ENCODE measurements at regions not wholly inside any gene's neighbourhood (a gene's known extent, or its start where the extent isn't known, plus 50 kb on each side); places are given as distances from the start of the nearest gene placed in this dataset.
A peak's percentile ranks its signal among the peaks of the same experiment; 100 is the strongest.

DNA sequence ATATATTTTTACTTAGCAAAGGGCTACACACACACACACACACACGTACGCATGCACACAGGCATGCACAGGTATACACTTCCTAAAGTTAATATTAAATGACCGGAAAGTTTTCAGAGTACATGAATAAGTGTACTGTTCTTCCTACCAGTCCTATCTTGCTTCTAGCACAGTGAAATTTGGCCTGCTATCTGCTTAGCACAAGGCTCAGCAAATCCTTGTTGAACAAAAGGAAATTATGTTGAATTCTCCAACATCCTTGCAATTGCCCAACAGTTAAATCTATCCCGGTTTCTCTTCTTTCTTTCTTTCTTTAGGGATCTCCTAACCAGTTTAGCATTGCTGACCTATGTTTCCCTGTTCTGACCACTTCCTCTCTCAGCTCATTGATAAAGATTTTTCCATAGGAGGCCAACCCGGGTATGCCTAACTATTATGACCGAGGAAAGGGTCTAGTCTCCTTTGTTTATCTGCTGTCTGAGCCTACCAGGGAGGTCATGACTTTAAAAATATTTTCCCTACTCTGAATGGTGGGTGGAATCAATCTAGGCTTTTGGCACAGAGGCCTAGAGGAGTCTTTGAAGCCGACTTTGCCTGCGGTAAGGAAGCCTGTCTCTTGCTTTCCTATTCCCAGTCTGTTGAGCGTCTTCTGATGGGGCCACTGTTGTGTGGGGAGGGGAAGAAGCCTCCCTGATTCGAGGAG is 400.7 kb downstream of the HRH4 start:
- DNase-seq (ENCODE audit: low read depth, low spot score), result peak; percentile 18
- H3K27ac Mint-ChIP-seq (ENCODE audit: unreplicated experiment), result peak overlapping the region; percentile 63
- H3K4me3 Mint-ChIP-seq, result peak overlapping the region; percentile 6
- TF ChIP-seq, protein P1, sequence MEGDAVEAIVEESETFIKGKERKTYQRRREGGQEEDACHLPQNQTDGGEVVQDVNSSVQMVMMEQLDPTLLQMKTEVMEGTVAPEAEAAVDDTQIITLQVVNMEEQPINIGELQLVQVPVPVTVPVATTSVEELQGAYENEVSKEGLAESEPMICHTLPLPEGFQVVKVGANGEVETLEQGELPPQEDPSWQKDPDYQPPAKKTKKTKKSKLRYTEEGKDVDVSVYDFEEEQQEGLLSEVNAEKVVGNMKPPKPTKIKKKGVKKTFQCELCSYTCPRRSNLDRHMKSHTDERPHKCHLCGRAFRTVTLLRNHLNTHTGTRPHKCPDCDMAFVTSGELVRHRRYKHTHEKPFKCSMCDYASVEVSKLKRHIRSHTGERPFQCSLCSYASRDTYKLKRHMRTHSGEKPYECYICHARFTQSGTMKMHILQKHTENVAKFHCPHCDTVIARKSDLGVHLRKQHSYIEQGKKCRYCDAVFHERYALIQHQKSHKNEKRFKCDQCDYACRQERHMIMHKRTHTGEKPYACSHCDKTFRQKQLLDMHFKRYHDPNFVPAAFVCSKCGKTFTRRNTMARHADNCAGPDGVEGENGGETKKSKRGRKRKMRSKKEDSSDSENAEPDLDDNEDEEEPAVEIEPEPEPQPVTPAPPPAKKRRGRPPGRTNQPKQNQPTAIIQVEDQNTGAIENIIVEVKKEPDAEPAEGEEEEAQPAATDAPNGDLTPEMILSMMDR (conservative IDR thresholded peaks at IDR 0.05), result no peak
- peaks cover 33% of the 10 kb centered on the region for H3K4me1 Mint-ChIP-seq
- H3K27me3 Mint-ChIP-seq (ENCODE audit: low read depth), result peaks cover 75% of the 10 kb centered on the region
- no peaks in the 10 kb centered on the region for H3K36me3 Mint-ChIP-seq (ENCODE audit: low read depth)
- no peaks in the 10 kb centered on the region for H3K9me3 Mint-ChIP-seq

DNA sequence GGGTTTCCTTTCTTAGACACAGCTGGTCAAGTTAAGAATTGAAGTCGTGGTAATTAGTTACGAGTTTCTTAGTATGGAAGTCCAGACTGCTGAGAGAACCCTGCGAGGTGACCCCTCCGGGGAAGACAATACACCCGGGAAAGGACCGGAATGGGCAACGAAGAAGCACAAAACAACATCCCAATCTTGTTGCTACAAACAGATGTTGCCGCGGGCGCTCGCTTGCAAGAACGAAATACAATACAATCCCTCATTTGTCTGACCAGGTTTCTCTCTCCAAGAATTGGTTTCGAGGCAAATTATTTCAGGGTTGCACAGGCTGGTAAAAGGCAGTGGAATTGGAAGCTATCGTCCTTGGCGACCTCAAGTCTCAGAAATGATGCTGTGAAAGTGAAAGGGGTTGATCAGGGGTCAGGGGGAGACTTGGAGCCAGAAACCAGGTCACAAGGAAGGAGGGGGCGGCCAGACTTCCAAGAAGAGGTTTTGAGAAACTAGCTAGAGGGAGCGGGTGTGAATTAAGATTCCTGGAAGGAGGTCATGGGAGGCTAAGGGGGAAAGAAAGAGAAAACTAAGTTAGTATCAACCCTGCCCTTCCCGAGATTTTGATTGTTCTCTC is 401.9 kb downstream of the HRH4 start:
- no peaks in the 10 kb centered on the region for H3K9me3 Mint-ChIP-seq
- peak overlapping the region; percentile 88 for H3K27ac Mint-ChIP-seq (ENCODE audit: unreplicated experiment)
- TF ChIP-seq, protein P1 (conservative IDR thresholded peaks at IDR 0.05), result no peak
- peaks cover 69% of the 10 kb centered on the region for H3K27me3 Mint-ChIP-seq (ENCODE audit: low read depth)
- no peaks in the 10 kb centered on the region for H3K36me3 Mint-ChIP-seq (ENCODE audit: low read depth)
- H3K4me1 Mint-ChIP-seq, result peaks cover 36% of the 10 kb centered on the region
- H3K4me3 Mint-ChIP-seq, result peak overlapping the region; percentile 50
- peak; percentile 38 for DNase-seq (ENCODE audit: low read depth, low spot score)

DNA sequence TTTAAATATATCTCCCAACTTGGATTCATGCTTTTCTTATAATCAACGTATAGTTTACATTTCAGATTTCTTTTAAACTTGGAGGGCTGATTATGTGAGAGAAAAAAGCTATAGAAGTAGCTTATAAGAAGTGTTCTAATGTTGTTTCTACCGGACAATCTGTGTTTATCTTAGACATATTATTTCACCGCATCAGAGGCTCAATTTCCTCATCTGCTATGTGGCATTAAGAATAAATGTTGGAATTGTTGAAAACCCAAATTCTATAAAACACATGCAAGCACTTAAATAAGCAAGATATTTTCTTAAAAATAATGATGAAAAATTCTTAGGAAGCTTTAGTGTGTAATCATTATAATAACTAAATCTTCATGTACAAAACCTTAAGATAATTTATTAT is 407.9 kb downstream of the HRH4 start:
- no peaks in the 10 kb centered on the region for H3K36me3 Mint-ChIP-seq (ENCODE audit: low read depth)
- TF ChIP-seq, protein P1 (conservative IDR thresholded peaks at IDR 0.05), result no peak
- peaks cover 36% of the 10 kb centered on the region for H3K27me3 Mint-ChIP-seq (ENCODE audit: low read depth)
- no peaks in the 10 kb centered on the region for H3K9me3 Mint-ChIP-seq
- H3K4me3 Mint-ChIP-seq, result no peak overlapping the region
- peaks cover 27% of the 10 kb centered on the region for H3K4me1 Mint-ChIP-seq
- H3K27ac Mint-ChIP-seq (ENCODE audit: unreplicated experiment), result no peak overlapping the region
- no peak for DNase-seq (ENCODE audit: low read depth, low spot score)

DNA sequence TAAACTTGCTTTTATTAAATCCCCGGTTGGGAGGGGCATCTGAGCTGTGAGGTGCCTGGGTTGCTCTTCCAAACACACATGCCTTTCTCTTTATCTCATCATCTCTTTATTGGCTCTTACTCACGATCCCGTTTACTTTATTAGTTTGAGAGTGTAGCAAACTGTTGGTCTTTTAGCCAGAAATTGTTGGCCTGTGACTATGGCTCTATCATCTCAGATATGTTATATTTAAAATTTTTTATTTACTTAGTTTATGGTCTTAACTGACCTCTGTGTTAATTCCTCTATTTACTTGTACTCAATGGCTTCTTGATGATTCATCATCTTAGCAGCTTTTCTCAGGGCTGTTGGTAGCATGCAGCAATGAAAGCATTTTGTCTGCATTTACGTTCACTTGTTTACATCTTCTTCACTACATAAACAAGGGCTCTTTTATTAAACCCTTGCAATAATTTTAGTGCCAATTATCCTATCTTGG is 408.4 kb downstream of the HRH4 start:
- Mint-ChIP-seq H3K27me3 (ENCODE audit: low read depth) (peaks cover 34% of the 10 kb centered on the region), H3K36me3 (ENCODE audit: low read depth) (no peaks in the 10 kb centered on the region), H3K4me3 (no peak overlapping the region), H3K9me3 (no peaks in the 10 kb centered on the region), H3K27ac (ENCODE audit: unreplicated experiment) (no peak overlapping the region), H3K4me1 (peaks cover 27% of the 10 kb centered on the region)
- no peak for DNase-seq (ENCODE audit: low read depth, low spot score)
- TF ChIP-seq, protein P1 (conservative IDR thresholded peaks at IDR 0.05), result no peak

DNA sequence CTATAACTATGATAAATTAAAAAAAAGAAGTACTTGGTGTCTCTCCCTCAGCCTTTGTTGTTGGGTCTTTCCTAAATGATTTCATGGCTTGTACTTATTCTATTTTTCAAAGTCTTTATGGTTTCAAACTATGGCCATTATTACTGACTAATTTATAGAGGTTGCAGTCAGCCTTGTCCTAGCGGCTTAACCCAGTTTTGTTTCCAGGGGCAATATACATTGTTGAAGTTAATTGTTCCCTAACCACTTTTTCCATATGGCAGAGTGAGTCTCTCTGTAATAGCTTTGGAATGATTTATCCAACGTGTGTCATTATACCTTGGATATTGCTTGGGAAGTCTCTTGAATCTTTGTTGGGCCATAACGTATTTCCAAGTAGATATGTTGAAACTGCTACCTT is 408.8 kb downstream of the HRH4 start:
- H3K36me3 Mint-ChIP-seq (ENCODE audit: low read depth), result no peaks in the 10 kb centered on the region
- DNase-seq (ENCODE audit: low read depth, low spot score), result no peak
- H3K27me3 Mint-ChIP-seq (ENCODE audit: low read depth), result peaks cover 35% of the 10 kb centered on the region
- peaks cover 27% of the 10 kb centered on the region for H3K4me1 Mint-ChIP-seq
- no peak overlapping the region for H3K4me3 Mint-ChIP-seq
- H3K9me3 Mint-ChIP-seq, result no peaks in the 10 kb centered on the region
- TF ChIP-seq, protein P1 (conservative IDR thresholded peaks at IDR 0.05), result no peak
- H3K27ac Mint-ChIP-seq (ENCODE audit: unreplicated experiment), result no peak overlapping the region

All from neural crest cell (in vitro differentiated cells).